ENCODE measurements at regions not wholly inside any gene's neighbourhood (a gene's known extent, or its start where the extent isn't known, plus 50 kb on each side); places are given as distances from the start of the nearest gene placed in this dataset.

GRCh38 chr1:101382135-101382534, 145.3 kb downstream of the S1PR1 start:
- TF ChIP-seq, protein P1, sequence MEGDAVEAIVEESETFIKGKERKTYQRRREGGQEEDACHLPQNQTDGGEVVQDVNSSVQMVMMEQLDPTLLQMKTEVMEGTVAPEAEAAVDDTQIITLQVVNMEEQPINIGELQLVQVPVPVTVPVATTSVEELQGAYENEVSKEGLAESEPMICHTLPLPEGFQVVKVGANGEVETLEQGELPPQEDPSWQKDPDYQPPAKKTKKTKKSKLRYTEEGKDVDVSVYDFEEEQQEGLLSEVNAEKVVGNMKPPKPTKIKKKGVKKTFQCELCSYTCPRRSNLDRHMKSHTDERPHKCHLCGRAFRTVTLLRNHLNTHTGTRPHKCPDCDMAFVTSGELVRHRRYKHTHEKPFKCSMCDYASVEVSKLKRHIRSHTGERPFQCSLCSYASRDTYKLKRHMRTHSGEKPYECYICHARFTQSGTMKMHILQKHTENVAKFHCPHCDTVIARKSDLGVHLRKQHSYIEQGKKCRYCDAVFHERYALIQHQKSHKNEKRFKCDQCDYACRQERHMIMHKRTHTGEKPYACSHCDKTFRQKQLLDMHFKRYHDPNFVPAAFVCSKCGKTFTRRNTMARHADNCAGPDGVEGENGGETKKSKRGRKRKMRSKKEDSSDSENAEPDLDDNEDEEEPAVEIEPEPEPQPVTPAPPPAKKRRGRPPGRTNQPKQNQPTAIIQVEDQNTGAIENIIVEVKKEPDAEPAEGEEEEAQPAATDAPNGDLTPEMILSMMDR (IDR thresholded peaks at IDR 0.05) = no peak
- no peak for TF ChIP-seq POLR2A (IDR thresholded peaks at IDR 0.05)

Data from lower leg skin (tissue), 3 donors.